MV-4-11 (cell line): ENCODE measurements at regions not wholly inside any gene's neighbourhood (a gene's known extent, or its start where the extent isn't known, plus 50 kb on each side); places are given as distances from the start of the nearest gene placed in this dataset.

ENCODE experiments used
- DNase-seq: peaks from one replicate; lab custom pipeline; 2025; lab: John Stamatoyannopoulos, UW

DNA sequence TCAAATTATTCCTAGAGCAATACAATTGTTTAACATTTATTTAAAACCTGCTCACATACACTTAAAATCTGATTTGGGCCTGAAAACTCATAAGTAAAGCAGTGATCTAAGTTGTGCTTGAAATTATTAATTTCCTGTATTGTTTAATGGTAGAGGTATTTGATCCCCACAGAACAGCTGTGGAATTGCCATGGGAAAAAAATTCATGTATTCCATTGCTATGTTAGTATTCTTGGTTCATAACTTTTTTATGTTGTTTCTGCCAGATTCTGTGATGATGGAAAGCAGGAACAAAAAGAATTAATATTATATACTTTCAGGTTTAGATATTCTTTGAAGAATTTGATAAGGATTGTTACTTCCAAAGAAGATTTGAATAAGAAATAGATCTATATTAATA lies 831.5 kb upstream of the NR2F2 start:
- DNase-seq, result no peak

DNA sequence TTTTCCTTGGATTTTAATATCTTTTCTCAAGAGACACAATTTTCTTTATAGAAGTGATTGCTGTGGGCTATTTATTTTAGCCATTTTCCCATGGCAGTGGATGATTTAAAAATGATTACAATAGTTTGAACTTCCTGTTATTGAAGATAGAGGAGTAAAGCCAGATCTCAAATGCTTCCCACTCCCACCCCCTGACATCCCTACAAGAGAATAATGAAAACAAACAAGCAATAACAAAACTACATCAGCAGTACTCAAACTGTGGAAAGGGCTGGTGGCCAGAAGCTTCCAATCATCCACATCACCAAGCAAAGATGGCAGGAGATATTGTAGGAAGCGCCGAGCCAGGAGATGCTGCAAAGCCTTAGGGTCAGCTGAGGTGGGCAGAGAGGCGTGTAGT lies 831.1 kb upstream of the NR2F2 start:
- DNase-seq, result no peak

DNA sequence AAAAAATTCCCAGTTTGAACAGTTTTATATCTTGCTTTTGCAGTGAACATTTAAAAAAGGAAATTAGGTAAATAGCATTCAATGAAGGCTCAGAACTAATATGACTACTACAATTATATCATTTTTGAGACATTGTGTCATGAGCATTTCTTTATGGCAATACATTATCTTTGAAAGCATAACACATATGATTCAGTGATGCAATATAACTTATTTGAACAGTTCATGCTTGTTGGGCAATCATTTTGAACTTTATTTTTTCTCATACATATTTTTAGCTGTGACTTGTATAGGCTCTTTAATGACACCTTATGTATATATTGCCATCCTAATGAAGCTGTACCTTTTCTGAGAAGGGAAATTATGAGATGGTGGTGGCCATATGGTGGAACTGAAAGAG lies 828.6 kb upstream of the NR2F2 start:
- no peak for DNase-seq

DNA sequence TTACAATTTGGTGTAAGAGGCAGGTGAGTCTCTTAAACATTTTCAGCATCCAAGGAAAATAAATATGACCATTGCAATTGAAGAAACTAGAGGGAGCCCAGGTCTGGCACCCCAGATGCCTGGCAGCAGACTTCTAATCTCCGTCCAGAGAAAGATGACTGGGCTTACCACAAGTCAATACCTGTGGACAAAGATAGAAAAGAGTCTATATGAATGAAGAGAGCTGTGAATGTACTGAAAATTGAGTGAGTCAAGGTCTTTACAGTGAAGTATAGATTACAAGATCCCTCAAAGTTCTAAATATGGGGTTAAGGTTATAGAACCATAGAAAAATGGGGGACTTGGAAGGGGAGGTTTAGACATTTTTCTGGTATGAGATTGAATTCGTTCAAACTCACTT lies 827.4 kb upstream of the NR2F2 start:
- DNase-seq, result no peak

DNA sequence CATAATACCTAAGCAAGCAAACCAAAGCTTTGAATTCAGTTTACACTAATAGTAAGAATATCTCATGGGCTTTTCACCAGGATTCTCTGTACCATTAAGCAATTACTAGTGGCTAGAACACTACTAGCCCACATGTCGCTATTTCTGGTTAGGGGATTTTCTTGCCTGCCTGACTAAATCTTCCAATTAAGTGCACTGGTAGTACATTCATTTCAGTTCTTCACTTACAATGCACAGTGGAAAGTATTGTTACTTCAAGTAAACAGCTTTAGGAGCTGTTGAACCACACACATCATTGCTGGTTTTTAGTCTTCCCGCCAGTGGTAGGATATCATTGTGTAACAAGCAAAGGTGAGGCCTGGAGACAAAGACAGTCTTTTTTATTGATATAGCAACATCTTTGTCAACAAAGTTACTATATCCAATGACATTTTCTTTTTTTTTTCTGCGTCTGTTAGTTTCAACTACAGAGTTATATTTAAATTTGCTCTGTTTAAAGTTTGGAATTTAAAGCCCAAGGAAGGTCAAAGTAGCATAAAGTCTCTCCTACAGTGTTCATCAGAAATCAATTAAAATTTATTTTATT lies 826.8 kb upstream of the NR2F2 start:
- DNase-seq, result no peak

DNA sequence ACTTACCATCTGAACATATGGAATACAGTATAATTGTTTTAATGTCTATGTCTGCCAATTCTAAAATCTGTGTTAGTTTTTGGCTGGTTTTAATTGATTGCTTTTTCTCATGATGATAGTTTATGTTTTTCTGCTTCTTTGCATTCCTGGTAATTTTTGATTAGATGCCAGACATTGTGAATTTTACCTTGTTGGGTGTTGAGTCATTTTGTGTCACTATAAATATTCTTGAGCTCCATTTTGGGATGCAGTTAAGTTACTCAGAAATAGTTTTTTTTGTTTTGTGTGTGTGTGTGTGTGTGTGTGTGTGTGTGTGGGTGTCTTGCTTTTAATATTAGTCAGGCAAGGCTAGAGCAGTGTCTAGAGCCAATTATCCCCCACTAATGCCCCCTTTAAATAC lies 818.8 kb upstream of the NR2F2 start:
- DNase-seq, result no peak

DNA sequence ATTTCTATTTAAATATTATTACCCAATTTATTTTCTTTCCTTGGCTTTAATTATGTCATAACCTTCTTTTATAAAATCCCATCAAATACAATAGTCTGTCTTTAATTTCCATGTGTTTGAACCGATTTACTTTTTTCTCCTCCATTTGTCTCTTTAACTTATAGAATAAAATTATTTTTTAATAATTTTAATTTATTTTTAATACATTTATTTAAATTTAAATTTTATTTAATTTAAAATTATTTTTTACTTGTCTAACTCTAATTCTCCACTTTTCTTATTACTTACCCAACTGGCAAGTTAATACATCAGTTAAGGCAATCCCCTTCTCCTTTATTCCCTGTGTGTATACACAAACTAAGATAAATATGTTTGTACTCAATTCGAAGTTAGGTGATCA lies 817.6 kb upstream of the NR2F2 start:
- no peak for DNase-seq

DNA sequence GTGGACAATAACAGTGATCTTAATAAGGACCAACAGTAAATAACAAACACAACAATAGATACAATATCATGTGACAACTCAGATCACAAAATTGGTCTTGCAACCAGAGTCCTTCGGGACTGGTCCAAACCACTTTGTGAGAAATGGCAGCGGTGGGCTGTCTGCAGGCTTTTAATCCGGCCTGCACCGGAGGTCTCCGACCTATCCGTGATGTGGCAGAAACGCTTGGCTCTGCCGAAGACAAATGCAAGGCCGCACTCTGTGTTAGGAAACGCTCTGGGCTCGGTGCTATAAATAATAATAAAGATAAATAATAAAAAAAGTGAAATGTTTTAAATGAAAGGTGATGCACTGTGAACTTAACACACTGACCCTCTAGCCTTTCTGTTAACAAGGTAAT lies 810.6 kb upstream of the NR2F2 start:
- DNase-seq, result no peak

DNA sequence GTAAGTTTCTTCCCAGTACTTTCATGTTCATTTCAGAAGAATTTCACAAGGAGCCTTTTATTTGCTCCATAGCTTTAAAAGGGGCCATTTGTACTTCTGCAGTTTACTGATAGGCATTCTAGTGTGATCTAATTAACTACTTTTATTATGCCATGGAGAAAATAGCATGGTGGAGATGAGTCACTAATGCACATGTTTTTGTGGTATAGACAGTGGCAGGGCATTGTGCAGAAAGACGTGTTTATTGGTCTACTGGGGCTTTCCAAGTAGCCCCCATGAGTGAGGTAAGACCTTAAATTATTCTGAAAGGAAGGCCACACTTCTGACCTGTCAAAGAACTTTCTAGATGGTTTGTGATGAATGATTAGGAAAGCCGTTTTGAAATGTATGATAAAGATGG lies 810.0 kb upstream of the NR2F2 start:
- peak; percentile 5 for DNase-seq

DNA sequence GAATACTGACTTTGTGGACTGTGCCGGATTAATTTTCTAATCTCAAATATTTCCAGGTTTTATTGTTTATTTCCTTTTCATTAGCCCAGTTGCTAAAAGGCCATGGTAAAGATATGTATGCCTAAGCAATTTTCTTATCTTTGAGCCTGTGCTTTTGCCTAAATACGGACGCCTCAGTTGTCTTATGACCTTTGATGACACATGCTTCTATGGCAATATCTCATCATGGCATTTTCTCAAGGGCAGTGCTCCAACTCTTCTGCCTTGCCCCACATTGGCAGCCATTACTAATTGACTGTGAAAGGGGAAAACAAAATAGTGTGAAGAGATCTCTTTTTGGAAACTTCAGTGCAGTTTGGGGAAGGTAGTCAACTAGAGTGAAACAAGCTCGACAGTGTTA lies 809.6 kb upstream of the NR2F2 start:
- DNase-seq, result no peak

DNA sequence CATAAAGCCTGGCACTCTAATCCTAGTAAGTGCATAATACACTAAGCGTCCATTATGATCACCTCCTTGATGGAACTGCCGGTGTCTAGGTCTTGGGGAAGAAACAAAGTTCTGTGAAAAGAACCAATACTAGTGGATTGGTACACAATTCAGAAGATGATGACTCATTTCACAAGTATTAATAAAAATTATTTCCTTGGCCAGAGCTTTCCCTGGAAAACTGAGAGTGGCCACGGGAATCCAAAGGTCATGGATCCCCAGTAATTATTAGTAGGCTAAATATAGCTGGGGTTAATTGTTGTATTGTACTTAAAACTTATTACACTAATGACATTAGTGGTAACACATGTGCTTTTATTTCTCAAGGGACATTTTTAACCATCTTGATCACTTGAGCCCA lies 808.0 kb upstream of the NR2F2 start:
- DNase-seq, result no peak

DNA sequence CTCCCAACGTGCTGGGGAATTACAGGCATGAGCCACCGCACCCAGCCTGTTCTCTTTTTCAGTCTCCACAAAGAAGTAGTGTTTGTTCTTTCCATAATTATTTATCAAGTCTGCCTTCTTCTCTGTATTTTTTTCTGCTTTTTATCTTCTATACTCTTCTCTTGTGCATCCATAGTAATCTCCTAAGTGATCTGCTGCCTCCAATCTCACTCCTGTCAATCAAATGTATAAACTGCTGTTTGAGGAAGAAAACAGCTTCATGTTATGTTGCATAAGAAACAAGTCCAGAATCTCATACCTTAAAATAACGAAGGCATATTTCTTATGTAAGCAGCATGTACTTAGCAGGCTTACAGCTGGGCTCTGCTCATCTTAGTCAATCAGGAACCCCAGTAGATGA lies 801.6 kb upstream of the NR2F2 start:
- DNase-seq, result no peak

DNA sequence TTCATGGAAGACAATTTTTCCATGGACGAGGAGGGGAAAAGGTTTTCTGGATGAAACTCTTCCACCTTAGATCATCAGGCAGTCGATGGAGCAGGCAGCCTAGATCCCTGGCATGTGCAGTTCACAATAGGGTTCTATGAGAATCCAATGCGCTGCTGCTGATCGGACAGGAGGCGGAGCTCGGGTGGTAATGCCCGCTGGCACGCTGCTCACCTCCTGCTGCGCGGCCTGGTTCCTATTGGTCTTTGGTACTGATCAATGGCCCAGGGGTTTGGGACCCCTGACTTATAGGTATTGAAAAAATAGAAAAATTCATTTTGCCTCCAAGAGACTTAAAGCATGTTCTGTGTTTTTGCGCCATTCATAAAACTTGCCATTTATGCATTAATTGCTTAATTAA lies 793.9 kb upstream of the NR2F2 start:
- no peak for DNase-seq

DNA sequence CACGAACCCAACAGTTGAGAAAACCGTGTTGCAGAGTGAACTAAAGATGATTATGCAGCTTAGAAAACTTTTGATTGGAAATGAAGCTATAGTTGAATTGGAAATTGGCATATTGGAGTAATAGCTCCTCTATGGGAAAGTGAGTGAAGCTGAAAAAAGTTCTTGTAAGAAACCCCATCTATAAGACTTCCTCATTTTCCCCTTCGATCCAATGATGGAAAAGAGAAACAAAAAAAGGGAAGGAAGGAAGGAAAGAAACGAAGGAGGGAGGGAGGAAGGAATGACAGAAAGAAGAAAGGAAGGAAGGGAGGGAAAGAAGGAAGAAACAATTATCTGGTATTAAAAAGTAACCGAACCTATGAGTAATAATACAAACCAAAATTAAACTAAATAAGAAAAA lies 791.8 kb upstream of the NR2F2 start:
- peak; percentile 4 for DNase-seq

DNA sequence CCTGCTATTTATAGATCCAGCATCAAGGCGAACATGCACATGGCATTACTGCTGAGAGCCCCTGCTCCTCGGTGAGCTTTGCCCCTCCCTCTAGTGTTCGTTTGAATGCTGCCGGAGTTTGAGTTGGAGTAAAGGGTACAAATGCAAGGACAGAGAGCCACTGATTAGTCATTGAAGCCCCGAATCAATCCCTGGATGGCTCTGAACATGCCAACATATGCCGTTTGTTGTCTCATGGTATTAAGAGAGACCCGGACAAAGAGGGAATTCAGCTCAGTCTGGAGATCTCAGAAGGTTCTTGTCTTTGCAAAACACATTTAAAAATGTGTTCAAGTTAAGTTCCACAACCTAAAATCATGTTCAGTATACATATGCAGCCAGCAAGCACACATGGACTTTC lies 789.2 kb upstream of the NR2F2 start:
- DNase-seq, result no peak

DNA sequence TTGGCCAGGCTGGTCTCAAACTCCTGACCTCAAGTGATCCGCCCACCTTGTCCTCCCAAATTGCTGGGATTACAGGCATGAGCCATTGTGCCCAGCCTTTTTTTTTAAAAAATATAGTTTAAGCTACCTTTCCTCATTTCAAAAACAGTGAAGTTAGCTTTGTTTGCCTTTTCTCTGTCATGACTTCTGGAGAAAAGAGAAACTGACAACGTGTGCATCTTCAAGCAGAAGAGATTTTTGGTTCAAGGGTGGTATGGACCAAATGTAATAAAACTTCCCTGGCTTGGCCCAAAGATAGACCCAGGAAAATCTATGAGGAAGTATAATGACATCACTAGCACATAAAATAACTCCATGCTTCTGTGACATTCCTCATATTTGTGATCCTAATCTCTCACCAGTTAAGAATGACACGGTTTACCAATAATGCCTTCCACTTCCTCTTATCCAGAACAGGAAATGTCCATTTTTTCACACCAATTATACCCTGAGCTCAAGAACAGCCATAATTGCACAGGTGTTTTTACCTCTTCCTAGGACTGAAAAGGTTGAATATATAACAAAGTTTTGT lies 781.2 kb upstream of the NR2F2 start:
- no peak for DNase-seq

DNA sequence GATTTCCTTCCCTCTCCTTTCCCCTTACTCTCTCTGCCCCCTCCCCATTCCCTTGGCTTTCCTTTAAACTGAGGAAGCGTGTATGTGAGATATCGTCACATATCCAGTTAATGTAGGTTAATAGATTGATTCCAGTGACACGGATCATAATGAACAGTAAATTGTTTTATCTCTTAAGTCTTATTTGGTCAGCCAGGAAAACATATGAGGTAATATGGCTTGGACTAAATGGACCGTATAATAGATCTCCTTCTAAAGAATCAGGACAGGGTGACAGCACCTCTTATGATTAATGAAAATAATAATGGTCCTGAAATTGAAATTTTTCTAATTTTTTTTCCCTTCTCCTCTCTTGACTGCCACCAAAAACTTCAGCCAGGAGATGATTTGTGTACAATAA lies 779.8 kb upstream of the NR2F2 start:
- no peak for DNase-seq

DNA sequence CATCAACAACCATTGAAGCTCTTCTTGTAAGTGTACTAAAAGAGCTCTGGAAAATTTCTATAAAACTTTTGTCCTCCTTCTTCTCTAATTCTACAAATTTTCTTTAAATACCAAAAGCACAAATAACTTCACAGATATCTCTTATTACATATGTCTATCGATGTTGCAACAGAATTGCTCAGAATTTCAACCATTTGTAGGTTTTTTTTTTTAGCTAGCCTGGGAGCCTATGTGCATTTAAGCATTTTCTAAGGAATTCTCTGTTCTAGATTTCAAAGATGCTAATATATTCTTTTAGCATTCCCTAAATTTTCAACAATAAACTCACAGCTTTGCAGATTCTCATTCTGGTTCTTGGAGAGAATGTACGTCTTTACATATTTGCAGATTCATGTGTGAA lies 774.3 kb upstream of the NR2F2 start:
- no peak for DNase-seq

DNA sequence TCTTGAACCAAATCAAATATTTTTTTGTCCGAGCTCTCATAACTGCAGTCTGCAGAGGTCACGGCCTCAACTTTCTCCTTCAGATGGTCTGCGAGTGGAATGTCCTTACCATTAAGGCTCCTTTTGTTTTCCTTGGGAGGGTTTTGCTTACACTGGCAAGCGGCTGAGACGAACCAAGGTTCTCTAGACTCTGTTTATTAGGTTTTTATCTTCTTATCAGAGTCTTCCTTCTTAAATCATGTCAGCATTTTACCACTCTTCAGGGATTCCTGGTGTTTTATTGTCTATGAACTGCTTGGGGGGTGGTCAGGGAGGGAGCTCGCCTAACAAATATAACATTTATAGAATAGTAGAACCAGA lies 773.7 kb upstream of the NR2F2 start:
- DNase-seq, result no peak

DNA sequence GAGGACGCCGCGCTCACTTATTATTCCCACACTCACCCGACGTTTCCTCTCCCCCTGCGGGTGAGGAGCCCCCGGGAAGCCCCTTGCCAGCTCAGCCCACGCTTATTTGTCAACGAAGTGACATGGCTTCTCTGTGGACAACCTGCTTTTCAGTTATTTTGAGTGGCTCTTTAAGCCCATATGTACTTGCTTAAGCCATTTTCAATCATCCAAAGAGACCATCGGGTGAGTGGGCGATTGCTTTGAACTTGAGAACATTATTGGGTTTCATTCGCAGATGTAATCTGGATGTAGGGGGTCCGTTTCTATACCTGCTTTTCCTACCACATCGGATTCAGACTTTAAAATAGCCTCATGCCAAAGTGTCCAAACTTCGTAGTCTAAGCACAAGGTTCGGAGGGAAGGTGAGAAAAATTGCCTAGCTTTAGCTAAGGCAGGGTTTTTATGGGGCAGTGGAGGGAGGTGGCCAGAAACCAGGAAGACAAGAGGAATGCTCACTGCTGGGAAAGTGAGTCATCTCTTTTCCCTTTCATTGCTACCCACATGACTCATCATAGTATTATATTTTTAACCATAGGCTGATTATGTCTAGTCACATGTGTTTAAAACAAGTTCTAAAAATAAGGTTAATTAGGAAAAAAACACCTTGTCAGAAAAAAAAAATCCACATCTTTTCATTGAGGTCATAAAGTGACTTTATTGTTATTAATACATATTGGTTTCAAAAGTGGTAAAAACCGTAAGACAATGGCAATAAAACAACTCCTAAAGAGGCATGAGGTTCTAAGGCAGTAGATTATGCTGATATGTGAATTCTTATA lies 773.1 kb upstream of the NR2F2 start:
- peak; percentile 48 for DNase-seq

DNA sequence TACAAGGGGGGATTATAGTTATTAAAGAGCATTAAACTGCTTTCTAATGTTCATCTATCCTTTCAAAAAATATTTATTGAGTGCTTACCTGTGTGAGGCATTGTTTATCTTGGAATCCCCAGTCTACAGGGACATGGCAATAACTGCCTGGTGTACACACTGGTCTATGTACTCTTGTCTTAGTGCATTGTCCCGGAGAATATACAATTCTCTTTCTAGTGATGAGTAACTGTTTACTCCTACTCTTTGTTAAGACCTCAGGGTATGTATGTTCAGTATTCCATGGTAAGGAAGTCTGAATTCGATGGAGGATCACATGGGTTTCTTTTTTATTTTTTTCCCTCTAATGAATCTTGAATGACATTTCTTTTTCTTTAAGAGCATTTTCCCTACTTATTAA lies 772.4 kb upstream of the NR2F2 start:
- DNase-seq, result no peak

DNA sequence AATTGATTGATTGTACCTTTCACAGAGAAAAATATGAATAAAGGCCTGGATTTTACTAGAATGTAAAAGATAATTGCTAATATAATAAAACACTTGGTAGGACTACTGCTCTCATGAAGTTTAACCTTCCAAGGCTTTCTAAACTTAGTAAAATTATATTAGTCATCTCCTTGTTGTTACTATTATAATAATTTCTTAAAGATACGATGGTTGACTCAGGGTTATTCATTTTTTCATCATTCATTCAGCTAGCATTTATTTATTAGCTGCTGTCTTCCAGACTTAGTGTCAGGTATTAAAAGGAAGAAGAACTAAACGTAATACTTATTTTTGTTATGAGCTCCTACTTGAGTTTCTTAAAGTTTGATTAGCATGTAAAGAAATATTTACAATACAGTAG lies 771.6 kb upstream of the NR2F2 start:
- DNase-seq, result no peak

DNA sequence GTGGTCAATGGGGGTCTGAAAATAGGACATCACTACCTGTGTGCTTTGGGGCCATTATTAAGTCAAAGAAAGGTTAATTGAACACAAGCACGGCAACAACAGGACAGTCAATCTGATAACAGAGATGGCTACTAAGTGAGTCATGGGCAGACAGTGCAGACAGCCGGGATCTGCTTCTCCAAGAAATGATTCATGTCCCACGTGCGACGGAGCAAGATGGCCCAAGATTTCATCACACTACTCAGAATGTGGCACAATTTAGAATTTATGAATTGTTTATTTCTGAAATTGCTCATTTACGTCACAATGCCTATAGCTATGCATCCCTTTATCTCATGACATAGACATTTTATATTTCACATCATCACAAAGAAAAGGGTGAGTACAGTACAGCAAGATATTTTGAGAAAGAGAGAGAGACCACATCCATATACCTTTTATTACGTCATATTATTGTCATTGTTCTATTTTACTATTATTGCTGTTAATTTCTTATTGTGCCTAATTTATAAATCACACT lies 770.6 kb upstream of the NR2F2 start:
- peak; percentile 80 for DNase-seq

DNA sequence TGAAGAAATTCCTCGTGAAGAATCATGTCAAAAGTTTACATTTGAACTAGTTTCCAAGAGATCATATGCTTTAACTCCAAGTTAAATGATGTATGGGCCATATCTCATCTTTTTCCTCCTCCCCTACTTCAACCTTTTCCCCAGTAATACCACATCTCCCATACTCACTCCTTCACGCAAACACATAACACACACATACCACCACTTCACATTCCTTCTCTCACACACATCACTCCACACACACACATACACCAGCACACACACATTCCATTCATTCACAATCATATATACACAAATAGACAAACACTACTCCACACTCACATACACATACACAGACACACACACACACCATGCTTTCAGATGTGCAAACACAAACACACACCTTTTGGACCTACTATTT lies 769.0 kb upstream of the NR2F2 start:
- DNase-seq, result no peak
